ENCODE measurements at regions not wholly inside any gene's neighbourhood (a gene's known extent, or its start where the extent isn't known, plus 50 kb on each side); places are given as distances from the start of the nearest gene placed in this dataset.
"Not testable (repeated sequence)": the region's sequence is repeated elsewhere in the genome, so short reads cannot be mapped to it uniquely, and the experiment has no call there.

DNA sequence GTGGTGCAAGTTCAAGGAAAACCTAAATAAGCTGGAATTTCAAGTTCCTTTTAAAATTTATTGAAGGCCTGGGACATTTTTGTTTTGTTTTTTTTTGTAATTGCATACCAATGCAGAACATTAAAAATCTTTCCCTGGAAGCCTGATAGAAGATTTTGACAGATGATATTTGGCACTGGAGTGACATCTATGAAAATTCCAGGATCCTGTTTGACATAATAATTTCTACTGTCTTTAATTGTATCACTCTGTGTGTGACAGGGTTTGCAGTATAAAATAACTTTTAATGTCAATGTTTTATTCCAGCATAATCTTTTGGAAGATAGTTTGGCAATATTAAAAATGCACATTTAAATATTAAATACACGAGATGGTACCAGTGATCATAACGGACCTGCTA is 514.2 kb upstream of the ACO1 start:
- Histone ChIP-seq H3K9me3 (ENCODE audit: control insufficient read depth in 3 of 3, low read length in 3 of 3) (peaks cover 0 to 2% (median 1%) of the 10 kb centered on the region in 3 donors), H3K4me1 (ENCODE audit: control insufficient read depth in 3 of 3, insufficient read depth in 3 of 3, low read length in 3 of 3) (no peaks in the 10 kb centered on the region), H3K9ac (ENCODE audit: low read depth in 1 of 3, low read length in 3 of 3) (no peak overlapping the region), H3K36me3 (ENCODE audit: control insufficient read depth in 3 of 3, insufficient read depth in 3 of 3, low read length in 3 of 3) (no peaks in the 10 kb centered on the region), H3K4me3 (ENCODE audit: low read length in 3 of 3) (no peak overlapping the region), H3K27me3 (ENCODE audit: control insufficient read depth in 3 of 3, insufficient read depth in 3 of 3, low read length in 3 of 3) (no peaks in the 10 kb centered on the region), H3K27ac (ENCODE audit: low read depth, low read length) (no peak overlapping the region)

DNA sequence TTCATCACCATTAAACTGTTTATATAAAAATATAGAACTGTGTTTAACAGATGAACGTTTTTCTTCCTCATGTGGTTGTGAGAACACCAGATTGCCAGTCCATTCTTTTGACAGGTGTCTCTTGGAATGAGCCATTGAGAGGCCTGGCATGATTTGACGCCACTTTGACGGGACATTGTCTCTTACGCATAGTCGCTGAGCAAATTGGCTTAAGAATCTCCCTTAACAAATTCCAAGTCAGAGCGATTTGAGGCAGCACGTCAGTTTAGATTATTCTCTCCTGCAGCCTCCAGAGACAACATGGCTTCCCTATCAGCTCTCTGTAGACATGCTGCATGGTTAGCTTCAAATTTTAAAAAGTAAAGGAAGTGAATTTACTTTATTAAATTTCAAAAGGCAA is 510.7 kb upstream of the ACO1 start:
- Histone ChIP-seq H3K4me1 (ENCODE audit: control insufficient read depth in 3 of 3, insufficient read depth in 3 of 3, low read length in 3 of 3) (no peaks in the 10 kb centered on the region), H3K27ac (ENCODE audit: low read depth, low read length) (no peak overlapping the region), H3K36me3 (ENCODE audit: control insufficient read depth in 3 of 3, insufficient read depth in 3 of 3, low read length in 3 of 3) (no peaks in the 10 kb centered on the region), H3K9me3 (ENCODE audit: control insufficient read depth in 3 of 3, low read length in 3 of 3) (peaks cover 0 to 2% (median 0%) of the 10 kb centered on the region in 3 donors), H3K4me3 (ENCODE audit: low read length in 3 of 3) (no peak overlapping the region), H3K27me3 (ENCODE audit: control insufficient read depth in 3 of 3, insufficient read depth in 3 of 3, low read length in 3 of 3) (no peaks in the 10 kb centered on the region), H3K9ac (ENCODE audit: low read depth in 1 of 3, low read length in 3 of 3) (no peak overlapping the region)

DNA sequence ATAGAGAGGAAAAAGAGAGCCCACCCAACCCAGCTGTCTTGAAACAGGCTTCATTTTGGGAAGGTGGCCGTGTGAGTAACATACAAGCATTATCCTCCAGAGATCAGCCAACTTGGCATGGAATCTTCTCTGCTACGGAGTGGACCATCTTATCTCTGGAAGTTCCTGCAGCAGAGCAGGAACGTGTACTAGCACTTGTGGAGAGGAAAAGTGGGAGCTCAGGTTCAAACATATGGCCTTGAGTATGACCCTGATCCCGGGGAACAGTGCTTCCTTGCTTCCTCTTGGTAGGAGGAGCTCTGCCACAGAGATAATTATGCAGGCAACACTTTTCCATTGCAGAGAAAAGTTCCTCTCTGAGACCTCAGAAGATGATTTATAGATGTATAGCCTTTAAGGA is 490.4 kb upstream of the ACO1 start:
- H3K4me3 ChIP-seq (ENCODE audit: low read length in 3 of 3): no peak overlapping the region
- H3K9ac ChIP-seq (ENCODE audit: low read depth in 1 of 3, low read length in 3 of 3): no peak overlapping the region
- H3K36me3 ChIP-seq (ENCODE audit: control insufficient read depth in 3 of 3, insufficient read depth in 3 of 3, low read length in 3 of 3): no peaks in the 10 kb centered on the region
- H3K27me3 ChIP-seq (ENCODE audit: control insufficient read depth in 3 of 3, insufficient read depth in 3 of 3, low read length in 3 of 3): no peaks in the 10 kb centered on the region
- no peak overlapping the region for H3K27ac ChIP-seq (ENCODE audit: low read depth, low read length)
- H3K9me3 ChIP-seq (ENCODE audit: control insufficient read depth in 3 of 3, low read length in 3 of 3): peaks cover 0 to 2% (median 0%) of the 10 kb centered on the region in 3 donors
- H3K4me1 ChIP-seq (ENCODE audit: control insufficient read depth in 3 of 3, insufficient read depth in 3 of 3, low read length in 3 of 3): no peaks in the 10 kb centered on the region

DNA sequence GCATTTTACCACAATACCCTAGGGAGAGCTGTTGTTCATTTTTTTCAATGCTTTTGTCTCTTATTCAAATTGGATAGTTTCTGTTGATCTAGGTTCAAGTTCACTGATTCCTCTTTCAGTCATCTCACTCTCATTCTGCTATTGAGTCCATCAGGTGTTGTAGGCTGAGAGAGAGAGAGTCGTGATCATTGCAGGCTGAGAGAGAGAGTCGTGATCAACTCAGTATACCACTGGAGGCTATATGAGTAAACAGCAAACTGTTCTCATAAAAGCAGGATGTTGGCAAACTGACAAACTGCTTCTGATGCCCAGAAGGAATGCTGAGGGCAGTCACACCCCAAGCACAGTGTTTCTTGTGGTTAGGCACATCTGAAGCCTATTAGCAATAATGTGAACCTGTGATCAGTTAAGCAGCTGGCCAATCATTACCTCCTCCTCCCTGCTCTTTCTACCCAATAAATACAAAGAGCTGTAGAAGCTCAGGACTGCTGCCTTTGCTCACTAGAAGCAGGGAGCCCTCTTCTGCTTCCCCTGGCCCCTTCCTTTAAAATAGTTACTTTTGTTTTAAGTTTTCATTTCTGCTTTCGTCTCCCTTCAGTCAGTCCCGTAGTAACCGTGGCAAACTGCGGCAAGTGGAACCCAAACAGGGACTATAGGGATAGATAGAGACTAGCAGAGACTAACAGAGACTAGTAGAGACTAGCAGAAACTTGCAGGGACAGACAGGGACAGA is 476.1 kb upstream of the ACO1 start:
- H3K36me3 ChIP-seq (ENCODE audit: control insufficient read depth in 3 of 3, insufficient read depth in 3 of 3, low read length in 3 of 3): no peaks in the 10 kb centered on the region
- H3K9me3 ChIP-seq (ENCODE audit: control insufficient read depth in 3 of 3, low read length in 3 of 3): no peaks in the 10 kb centered on the region
- H3K27me3 ChIP-seq (ENCODE audit: control insufficient read depth in 3 of 3, insufficient read depth in 3 of 3, low read length in 3 of 3): no peaks in the 10 kb centered on the region
- no peaks in the 10 kb centered on the region for H3K4me1 ChIP-seq (ENCODE audit: control insufficient read depth in 3 of 3, insufficient read depth in 3 of 3, low read length in 3 of 3)
- H3K27ac ChIP-seq (ENCODE audit: low read depth, low read length): no peak overlapping the region
- no peak overlapping the region for H3K9ac ChIP-seq (ENCODE audit: low read depth in 1 of 3, low read length in 3 of 3)
- no peak overlapping the region for H3K4me3 ChIP-seq (ENCODE audit: low read length in 3 of 3)

DNA sequence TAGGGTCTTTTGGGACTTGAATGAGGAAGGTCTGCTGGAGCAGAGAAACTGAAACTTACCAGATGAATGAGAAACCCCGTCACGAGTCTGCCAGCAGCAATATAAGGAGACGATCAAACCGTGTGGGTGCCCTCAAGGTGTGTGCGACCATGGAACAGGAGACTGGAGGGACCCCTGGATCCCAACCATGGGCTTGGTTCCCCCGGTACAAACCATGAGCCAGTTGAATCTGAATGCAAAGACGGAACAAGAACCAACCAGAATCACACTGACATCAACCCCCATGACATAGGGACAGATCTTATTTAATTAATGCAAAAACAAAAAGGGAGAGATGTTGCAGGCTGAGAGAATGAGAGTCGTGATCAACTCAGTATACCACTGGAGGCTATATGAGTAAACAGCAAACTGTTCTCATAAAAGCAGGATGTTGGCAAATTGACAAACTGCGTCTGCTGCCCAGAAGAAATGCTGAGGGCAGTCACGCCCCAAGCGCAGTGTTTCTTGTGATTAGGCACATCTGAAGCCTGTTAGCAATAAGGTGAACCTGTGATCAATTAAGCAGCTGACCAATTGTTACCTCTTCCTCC is 475.5 kb upstream of the ACO1 start:
- H3K9ac ChIP-seq (ENCODE audit: low read depth in 1 of 3, low read length in 3 of 3): no peak overlapping the region
- H3K27ac ChIP-seq (ENCODE audit: low read depth, low read length): no peak overlapping the region
- H3K36me3 ChIP-seq (ENCODE audit: control insufficient read depth in 3 of 3, insufficient read depth in 3 of 3, low read length in 3 of 3): no peaks in the 10 kb centered on the region
- H3K4me3 ChIP-seq (ENCODE audit: low read length in 3 of 3): no peak overlapping the region
- no peaks in the 10 kb centered on the region for H3K27me3 ChIP-seq (ENCODE audit: control insufficient read depth in 3 of 3, insufficient read depth in 3 of 3, low read length in 3 of 3)
- H3K9me3 ChIP-seq (ENCODE audit: control insufficient read depth in 3 of 3, low read length in 3 of 3): no peaks in the 10 kb centered on the region
- no peaks in the 10 kb centered on the region for H3K4me1 ChIP-seq (ENCODE audit: control insufficient read depth in 3 of 3, insufficient read depth in 3 of 3, low read length in 3 of 3)

DNA sequence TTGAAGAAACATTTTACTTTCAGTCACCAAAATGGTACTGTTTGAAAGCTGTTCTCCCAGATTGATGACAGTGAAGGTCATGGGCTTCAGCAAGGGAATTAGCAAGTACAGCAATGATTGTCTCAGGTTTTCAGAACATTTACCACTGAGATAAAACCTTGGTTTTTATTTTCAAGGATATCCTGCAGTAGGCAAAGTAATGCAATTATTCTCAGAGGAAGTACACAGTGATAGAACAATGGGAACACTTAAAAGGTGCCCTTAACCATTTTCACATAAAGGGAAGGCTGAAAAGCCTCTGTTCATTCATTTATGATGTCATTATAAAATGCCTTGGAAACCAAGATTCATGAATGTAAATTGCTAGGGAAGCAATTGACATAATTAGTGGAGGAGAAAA is 471.8 kb upstream of the ACO1 start:
- Histone ChIP-seq H3K27ac (ENCODE audit: low read depth, low read length) (no peak overlapping the region), H3K4me1 (ENCODE audit: control insufficient read depth in 3 of 3, insufficient read depth in 3 of 3, low read length in 3 of 3) (no peaks in the 10 kb centered on the region)

DNA sequence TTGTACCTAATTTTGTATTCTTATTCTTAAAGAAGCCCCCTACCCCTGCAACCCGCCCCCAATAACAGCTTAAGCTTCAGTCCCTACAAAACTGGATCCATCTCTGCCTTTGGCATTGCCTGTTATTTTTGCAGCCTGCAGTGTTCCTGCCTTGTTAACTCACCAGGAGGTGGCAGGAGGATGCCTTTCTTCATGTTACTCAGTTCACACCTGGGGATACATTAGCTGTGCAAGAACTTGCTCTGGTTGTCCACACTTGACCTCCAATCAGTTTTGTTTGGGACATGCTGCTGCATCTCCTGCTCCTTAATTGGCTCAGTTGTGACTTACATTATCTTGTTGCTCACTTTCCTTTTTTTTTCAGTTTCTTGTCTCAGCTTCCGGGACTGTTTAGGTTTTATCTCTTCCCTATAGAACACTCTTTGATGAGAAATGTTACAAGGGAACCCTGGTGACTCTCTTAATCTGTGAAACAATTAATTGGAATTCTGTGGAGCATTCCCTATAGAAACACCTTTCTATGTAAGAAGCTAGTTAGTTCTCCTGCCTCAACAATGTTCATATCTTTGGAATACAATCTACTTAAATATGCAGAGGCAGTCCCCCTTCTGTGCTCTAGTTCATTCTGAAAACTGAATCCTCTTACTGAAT is 467.7 kb upstream of the ACO1 start:
- Histone ChIP-seq H3K4me3 (ENCODE audit: low read length in 3 of 3) (no peak overlapping the region), H3K4me1 (ENCODE audit: control insufficient read depth in 3 of 3, insufficient read depth in 3 of 3, low read length in 3 of 3) (no peaks in the 10 kb centered on the region), H3K9me3 (ENCODE audit: control insufficient read depth in 3 of 3, low read length in 3 of 3) (no peaks in the 10 kb centered on the region), H3K9ac (ENCODE audit: low read depth in 1 of 3, low read length in 3 of 3) (no peak overlapping the region), H3K36me3 (ENCODE audit: control insufficient read depth in 3 of 3, insufficient read depth in 3 of 3, low read length in 3 of 3) (no peaks in the 10 kb centered on the region), H3K27ac (ENCODE audit: low read depth, low read length) (no peak overlapping the region), H3K27me3 (ENCODE audit: control insufficient read depth in 3 of 3, insufficient read depth in 3 of 3, low read length in 3 of 3) (no peaks in the 10 kb centered on the region)

More for the DNA sequence above, 471.8 kb upstream of the ACO1 start:
- Histone ChIP-seq H3K9ac (ENCODE audit: low read depth in 1 of 3, low read length in 3 of 3) (no peak overlapping the region), H3K36me3 (ENCODE audit: control insufficient read depth in 3 of 3, insufficient read depth in 3 of 3, low read length in 3 of 3) (no peaks in the 10 kb centered on the region), H3K27me3 (ENCODE audit: control insufficient read depth in 3 of 3, insufficient read depth in 3 of 3, low read length in 3 of 3) (no peaks in the 10 kb centered on the region), H3K9me3 (ENCODE audit: control insufficient read depth in 3 of 3, low read length in 3 of 3) (no peaks in the 10 kb centered on the region), H3K4me3 (ENCODE audit: low read length in 3 of 3) (no peak overlapping the region)

DNA sequence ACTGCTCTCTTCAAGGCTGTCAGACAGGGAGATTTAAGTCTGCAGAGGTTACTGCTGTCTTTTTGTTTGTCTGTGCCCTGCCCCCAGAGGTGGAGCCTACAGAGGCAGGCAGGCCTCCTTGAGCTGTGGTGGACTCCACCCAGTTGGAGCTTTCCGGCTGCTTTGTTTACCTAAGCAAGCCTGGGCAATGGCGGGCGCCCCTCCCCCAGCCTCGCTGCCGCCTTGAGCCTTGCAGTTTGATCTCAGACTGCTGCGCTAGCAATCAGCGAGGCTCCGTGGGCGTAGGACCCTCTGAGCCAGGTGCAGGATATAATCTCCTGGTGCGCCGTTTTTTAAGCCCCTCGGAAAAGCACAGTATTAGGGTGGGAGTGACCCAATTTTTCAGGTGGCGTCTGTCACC is 446.7 kb upstream of the ACO1 start:
- not testable (repeated sequence) for H3K9me3 ChIP-seq (ENCODE audit: control insufficient read depth in 3 of 3, low read length in 3 of 3); H3K4me1 ChIP-seq (ENCODE audit: control insufficient read depth in 3 of 3, insufficient read depth in 3 of 3, low read length in 3 of 3); H3K9ac ChIP-seq (ENCODE audit: low read depth in 1 of 3, low read length in 3 of 3); H3K27ac ChIP-seq (ENCODE audit: low read depth, low read length); H3K4me3 ChIP-seq (ENCODE audit: low read length in 3 of 3); H3K36me3 ChIP-seq (ENCODE audit: control insufficient read depth in 3 of 3, insufficient read depth in 3 of 3, low read length in 3 of 3); H3K27me3 ChIP-seq (ENCODE audit: control insufficient read depth in 3 of 3, insufficient read depth in 3 of 3, low read length in 3 of 3)

DNA sequence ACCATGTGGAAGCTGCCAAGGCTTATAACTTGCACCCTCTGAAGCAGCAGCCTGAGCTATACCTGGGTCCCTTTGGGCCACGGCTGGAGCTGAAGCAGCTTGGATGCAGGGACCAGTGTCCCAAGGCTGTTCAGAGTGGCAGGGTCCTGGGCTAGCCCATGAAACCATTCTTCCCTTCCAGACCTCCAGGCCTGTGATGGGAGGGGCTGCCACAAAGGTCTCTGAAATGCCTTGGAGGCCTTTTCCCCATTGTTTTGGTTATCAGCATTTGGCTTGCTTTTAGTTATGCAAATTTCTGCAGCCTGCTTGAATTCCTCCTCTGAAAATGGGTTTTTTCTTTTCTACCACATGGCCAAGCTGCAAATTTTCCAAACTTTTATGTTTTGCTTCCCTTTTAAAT is 433.7 kb upstream of the ACO1 start:
- no peak overlapping the region for H3K27ac ChIP-seq (ENCODE audit: low read depth, low read length)
- no peak overlapping the region for H3K9ac ChIP-seq (ENCODE audit: low read depth in 1 of 3, low read length in 3 of 3)
- H3K9me3 ChIP-seq (ENCODE audit: control insufficient read depth in 3 of 3, low read length in 3 of 3): no peaks in the 10 kb centered on the region
- no peaks in the 10 kb centered on the region for H3K4me1 ChIP-seq (ENCODE audit: control insufficient read depth in 3 of 3, insufficient read depth in 3 of 3, low read length in 3 of 3)
- no peaks in the 10 kb centered on the region for H3K27me3 ChIP-seq (ENCODE audit: control insufficient read depth in 3 of 3, insufficient read depth in 3 of 3, low read length in 3 of 3)
- no peak overlapping the region for H3K4me3 ChIP-seq (ENCODE audit: low read length in 3 of 3)
- no peaks in the 10 kb centered on the region for H3K36me3 ChIP-seq (ENCODE audit: control insufficient read depth in 3 of 3, insufficient read depth in 3 of 3, low read length in 3 of 3)

DNA sequence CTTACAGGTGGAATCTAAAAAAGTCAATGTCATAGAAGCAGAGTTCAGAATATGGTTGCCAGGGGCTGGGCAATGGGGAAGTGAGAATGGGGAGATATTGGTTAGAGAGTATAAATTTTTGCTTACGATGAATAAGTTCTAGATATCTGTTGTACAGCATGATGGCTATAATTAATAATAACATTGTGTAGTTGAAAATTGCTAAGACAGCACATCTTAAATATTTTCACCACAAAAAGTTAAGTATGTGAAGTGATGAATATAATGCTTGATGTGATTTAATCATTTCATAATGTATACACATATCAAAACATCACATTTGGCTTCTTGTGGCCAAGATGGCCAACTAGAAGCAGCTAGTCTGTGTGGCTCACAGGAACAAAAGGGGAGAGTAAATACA is 425.9 kb upstream of the ACO1 start:
- Histone ChIP-seq H3K4me1 (ENCODE audit: control insufficient read depth in 3 of 3, insufficient read depth in 3 of 3, low read length in 3 of 3) (no peaks in the 10 kb centered on the region), H3K36me3 (ENCODE audit: control insufficient read depth in 3 of 3, insufficient read depth in 3 of 3, low read length in 3 of 3) (no peaks in the 10 kb centered on the region), H3K9me3 (ENCODE audit: control insufficient read depth in 3 of 3, low read length in 3 of 3) (peaks cover 0 to 2% (median 0%) of the 10 kb centered on the region in 3 donors), H3K9ac (ENCODE audit: low read depth in 1 of 3, low read length in 3 of 3) (no peak overlapping the region), H3K27me3 (ENCODE audit: control insufficient read depth in 3 of 3, insufficient read depth in 3 of 3, low read length in 3 of 3) (no peaks in the 10 kb centered on the region), H3K4me3 (ENCODE audit: low read length in 3 of 3) (no peak overlapping the region), H3K27ac (ENCODE audit: low read depth, low read length) (no peak overlapping the region)

Data from skeletal muscle tissue (tissue), 3 donors.